ENCODE measurements at regions not wholly inside any gene's neighbourhood (a gene's known extent, or its start where the extent isn't known, plus 50 kb on each side); places are given as distances from the start of the nearest gene placed in this dataset.

DNA sequence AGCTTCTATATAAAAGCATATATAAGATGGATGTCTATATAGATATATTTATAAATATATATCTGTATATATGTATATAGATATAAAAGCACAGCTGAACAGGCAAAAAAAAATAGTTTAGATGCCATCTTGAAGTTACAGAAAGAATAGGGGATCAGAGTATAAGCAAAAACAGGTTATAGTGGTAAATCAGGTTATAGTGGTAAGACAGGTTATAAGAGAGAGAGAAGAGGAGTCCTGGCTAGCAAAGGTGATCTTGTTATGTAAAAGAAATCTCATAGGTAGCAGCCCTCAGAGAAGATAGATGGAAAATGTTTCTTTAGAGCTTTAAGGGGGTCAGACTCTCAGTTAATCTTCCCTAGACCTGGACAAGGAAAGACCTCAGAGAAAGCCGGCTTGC is 1263.1 kb downstream of the PCDH7 start:
- no peak overlapping the region for H3K4me3 ChIP-seq
- H3K4me1 ChIP-seq: no peaks in the 10 kb centered on the region
- 87 to 97% methylated on average over 1 of the region's 1 CpG for WGBS, 2 donors
- DNase-seq (no peak), ATAC-seq (ENCODE audit: low FRiP score in 2 of 2) (no peak)
- H3K27ac ChIP-seq: no peak overlapping the region
- no peaks in the 10 kb centered on the region for H3K36me3 ChIP-seq
- TF ChIP-seq POLR2A (IDR thresholded peaks at IDR 0.05) (no peak), EP300 (IDR thresholded peaks at IDR 0.05) (no peak), POLR2AphosphoS5 (IDR thresholded peaks at IDR 0.05) (no peak)
- TF ChIP-seq, protein P1, sequence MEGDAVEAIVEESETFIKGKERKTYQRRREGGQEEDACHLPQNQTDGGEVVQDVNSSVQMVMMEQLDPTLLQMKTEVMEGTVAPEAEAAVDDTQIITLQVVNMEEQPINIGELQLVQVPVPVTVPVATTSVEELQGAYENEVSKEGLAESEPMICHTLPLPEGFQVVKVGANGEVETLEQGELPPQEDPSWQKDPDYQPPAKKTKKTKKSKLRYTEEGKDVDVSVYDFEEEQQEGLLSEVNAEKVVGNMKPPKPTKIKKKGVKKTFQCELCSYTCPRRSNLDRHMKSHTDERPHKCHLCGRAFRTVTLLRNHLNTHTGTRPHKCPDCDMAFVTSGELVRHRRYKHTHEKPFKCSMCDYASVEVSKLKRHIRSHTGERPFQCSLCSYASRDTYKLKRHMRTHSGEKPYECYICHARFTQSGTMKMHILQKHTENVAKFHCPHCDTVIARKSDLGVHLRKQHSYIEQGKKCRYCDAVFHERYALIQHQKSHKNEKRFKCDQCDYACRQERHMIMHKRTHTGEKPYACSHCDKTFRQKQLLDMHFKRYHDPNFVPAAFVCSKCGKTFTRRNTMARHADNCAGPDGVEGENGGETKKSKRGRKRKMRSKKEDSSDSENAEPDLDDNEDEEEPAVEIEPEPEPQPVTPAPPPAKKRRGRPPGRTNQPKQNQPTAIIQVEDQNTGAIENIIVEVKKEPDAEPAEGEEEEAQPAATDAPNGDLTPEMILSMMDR (IDR thresholded peaks at IDR 0.05): no peak
- no peaks in the 10 kb centered on the region for H3K27me3 ChIP-seq
- no peaks in the 10 kb centered on the region for H3K9me3 ChIP-seq

DNA sequence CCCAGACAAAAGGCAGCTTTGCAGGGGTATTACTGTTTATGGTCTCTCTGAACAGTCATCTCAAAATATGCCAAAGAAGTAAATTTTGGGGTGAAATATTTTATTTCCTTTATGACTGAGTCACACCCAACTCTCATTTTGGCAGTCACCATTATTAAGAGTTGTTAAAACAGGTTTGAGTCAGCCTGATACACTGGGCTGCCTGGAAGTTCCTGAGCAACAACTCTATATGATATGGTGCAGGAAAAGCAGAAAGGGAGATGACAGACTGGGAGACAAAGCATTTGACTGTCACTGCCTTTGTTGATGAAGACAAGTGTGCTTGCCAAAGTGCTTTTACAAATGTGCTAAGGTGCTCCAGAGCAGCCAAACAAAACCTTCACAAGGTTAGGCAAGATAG is 1263.5 kb downstream of the PCDH7 start:
- Histone ChIP-seq H3K9me3 (no peaks in the 10 kb centered on the region), H3K4me3 (no peak overlapping the region), H3K4me1 (no peaks in the 10 kb centered on the region), H3K27me3 (no peaks in the 10 kb centered on the region), H3K27ac (no peak overlapping the region), H3K36me3 (no peaks in the 10 kb centered on the region)
- no peak for TF ChIP-seq EP300 (IDR thresholded peaks at IDR 0.05)
- TF ChIP-seq POLR2A (IDR thresholded peaks at IDR 0.05): no peak
- no peak for TF ChIP-seq POLR2AphosphoS5 (IDR thresholded peaks at IDR 0.05)
- TF ChIP-seq, protein P1 (IDR thresholded peaks at IDR 0.05): no peak
- no peak for ATAC-seq (ENCODE audit: low FRiP score in 2 of 2)
- no peak for DNase-seq

DNA sequence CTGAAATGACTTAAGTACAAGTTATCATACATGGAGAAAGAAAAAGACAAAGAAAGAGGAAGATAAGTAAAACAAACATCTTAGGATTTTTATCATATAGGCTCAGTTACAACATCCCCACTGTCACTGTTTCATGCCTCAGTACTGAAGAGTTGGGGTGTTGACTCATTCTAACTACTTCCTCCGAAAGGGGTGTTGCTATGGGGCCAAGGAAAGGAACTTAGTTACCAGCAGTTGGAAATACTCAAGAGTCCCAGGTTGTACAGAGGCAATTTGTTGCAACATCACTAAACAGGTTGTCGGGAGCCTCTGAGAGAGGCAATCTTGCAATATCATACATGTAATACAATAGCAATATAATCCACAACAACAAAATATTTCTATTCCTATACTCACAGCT is 1264.7 kb downstream of the PCDH7 start:
- Histone ChIP-seq H3K4me3 (no peak overlapping the region), H3K27me3 (no peaks in the 10 kb centered on the region), H3K36me3 (no peaks in the 10 kb centered on the region), H3K9me3 (no peaks in the 10 kb centered on the region), H3K27ac (no peak overlapping the region), H3K4me1 (no peaks in the 10 kb centered on the region)
- no peak for DNase-seq
- TF ChIP-seq EP300 (IDR thresholded peaks at IDR 0.05) (no peak), POLR2A (IDR thresholded peaks at IDR 0.05) (no peak), POLR2AphosphoS5 (IDR thresholded peaks at IDR 0.05) (no peak)
- TF ChIP-seq, protein P1 (IDR thresholded peaks at IDR 0.05): no peak
- no peak for ATAC-seq (ENCODE audit: low FRiP score in 2 of 2)
- WGBS, 2 donors: 66 to 70% methylated on average over 2 of the region's 2 CpGs

DNA sequence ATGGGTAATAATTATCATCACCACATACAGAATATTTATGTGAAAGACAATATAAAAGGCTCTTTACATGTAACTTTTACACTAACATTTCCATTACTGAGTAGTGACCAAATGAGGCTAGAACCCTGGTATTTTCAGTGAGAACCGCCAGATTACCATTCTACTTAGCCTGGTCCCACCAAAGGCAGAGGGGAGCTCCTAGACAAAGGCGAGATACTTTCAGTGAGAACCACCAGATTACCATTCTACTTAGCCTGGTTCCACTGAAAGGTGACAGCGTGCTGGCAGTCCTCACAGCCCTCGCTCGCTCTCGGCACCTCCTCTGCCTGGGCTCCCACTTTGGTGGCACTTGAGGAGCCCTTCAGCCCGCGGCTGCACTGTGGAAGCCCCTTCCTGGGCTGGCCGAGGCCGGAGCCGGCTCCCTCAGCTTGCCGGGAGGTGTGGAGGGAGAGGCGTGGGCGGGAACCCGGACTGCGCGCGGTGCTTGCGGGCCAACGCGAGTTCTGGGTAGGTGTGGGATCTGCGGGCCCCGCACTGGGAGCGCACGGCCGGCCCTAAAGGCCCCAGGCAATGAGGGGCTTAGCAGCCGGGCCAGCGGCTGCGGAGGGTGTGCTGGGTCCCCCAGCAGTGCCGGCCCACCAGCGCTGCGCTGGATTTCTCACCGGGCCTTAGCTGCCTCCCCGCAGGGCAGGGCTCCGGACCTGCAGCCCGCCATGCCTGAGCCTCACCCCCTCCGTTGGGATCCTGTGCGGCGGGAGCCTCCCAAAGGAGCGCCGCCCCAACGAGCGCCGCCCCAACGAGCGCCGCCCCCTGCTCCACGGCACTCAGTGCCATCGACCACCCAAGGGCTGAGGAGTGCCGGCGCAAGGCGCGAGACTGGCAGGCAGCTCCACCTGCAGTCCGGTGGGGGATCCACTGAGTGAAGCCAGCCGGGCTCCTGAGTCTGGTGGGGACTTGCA is 1276.1 kb downstream of the PCDH7 start:
- WGBS, 2 donors: 93 to 94% methylated on average over 37 to 49 of the region's 55 CpGs
- ATAC-seq (ENCODE audit: low FRiP score in 2 of 2): no peak
- TF ChIP-seq, protein P1 (IDR thresholded peaks at IDR 0.05): no peak
- no peak for TF ChIP-seq POLR2AphosphoS5 (IDR thresholded peaks at IDR 0.05)
- TF ChIP-seq POLR2A (IDR thresholded peaks at IDR 0.05): no peak
- TF ChIP-seq EP300 (IDR thresholded peaks at IDR 0.05): no peak
- H3K4me3 ChIP-seq: peak overlapping the region in 1 of 4 donors; percentile 19
- no peaks in the 10 kb centered on the region for H3K36me3 ChIP-seq
- peak in 1 of 2 donors; percentile 77 for DNase-seq
- no peaks in the 10 kb centered on the region for H3K27me3 ChIP-seq
- H3K9me3 ChIP-seq: peaks cover 0 to 7% (median 0%) of the 10 kb centered on the region in 4 donors
- H3K27ac ChIP-seq: no peak overlapping the region
- H3K4me1 ChIP-seq: no peaks in the 10 kb centered on the region
